HG02610 (cell line): ENCODE measurements at regions not wholly inside any gene's neighbourhood (a gene's known extent, or its start where the extent isn't known, plus 50 kb on each side); places are given as distances from the start of the nearest gene placed in this dataset.
"Not testable (repeated sequence)": the region's sequence is repeated elsewhere in the genome, so short reads cannot be mapped to it uniquely, and the experiment has no call there.

Source experiments
- ATAC-seq: cut with Tn5 transposase; IDR thresholded peaks from one replicate; pipeline ENCODE4 v1.9.1; 2021; ENCODE audit warnings: mild to moderate bottlenecking, moderate library complexity; ENCODE audit not compliant: unreplicated experiment

DNA sequence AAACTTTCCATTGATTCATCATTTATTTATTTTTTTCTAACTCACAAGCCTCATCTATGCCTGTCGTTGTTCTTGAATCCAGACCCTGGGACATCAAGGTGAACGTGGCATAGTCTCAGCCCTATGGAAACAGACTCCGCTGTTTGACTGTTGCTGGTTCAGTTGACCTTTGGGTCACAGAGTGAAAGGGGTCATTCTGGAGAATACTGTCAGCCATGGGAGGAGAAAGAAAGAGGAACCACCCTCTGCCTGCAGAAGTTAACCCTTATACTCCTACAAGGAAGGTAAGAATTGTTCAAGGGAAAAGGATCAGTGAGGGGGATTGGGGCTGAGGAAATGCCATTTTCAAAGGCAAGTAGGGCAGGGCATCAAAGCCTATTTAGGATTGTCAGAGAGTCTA lies 387.6 kb upstream of the MAF start:
- ATAC-seq = no peak

DNA sequence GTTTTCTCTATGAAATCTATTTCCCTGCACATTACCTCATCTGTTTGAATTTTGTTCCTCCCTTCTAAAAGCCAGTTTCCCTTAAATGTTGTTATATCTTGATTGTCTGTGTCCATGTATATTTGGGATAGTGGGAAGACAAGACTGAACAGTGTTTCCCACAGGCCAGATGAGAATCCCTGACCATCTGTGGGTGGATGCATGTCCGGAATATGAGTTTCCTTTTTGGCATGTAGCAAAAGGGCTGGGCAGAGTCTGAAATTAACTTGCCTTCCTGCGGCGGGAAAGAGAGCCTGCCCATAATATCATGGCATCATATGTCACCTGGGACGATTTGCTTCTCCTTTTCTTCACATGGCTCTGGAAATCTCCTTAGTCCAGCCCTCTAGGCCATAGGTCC lies 385.8 kb upstream of the MAF start:
- ATAC-seq = no peak

- ATAC-seq = no peak
Measured at GRCh38 chr16:79985606-79986005, 385.1 kb upstream of the MAF start.

- ATAC-seq = not testable (repeated sequence)
Measured at GRCh38 chr16:79984149-79984548, 383.6 kb upstream of the MAF start.

DNA sequence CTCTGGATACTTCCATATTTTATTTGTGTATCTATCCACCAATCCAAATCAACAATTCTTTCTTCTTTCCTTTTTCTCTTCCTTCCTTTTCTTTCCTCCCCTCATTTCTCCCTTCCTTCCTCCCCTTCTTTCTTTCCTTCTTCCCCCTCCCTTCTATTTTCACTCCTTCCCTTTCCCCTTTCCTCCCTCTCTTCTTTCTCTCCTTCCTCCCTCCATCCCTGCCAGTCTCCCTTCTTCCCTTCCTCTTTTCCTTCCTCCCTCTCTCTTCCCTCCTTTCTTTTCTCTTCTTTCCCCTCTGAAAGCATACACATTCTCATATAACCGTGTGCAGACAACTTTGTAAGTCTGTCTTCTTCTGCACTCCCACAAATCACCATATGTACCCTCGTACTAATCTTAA lies 382.3 kb upstream of the MAF start:
- no peak for ATAC-seq

DNA sequence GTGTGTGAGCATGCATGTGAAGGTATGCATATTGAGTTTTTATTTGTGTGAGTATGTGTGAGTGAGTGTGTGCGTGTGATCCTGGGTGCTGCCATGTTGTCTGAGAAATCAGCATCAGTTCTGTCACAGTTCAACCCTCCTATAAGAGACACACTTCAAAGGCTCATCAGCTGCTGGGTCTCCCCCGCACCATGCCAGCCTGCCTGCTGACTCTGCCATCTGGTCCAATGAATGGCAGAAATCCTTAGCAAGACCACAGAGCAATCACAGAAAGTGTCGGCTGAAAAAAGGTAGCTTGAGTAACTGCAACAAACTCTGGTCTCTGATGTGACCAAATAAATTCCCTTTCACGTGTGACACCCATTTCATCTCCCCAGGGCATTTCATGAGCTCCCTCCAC lies 381.8 kb upstream of the MAF start:
- ATAC-seq = no peak

DNA sequence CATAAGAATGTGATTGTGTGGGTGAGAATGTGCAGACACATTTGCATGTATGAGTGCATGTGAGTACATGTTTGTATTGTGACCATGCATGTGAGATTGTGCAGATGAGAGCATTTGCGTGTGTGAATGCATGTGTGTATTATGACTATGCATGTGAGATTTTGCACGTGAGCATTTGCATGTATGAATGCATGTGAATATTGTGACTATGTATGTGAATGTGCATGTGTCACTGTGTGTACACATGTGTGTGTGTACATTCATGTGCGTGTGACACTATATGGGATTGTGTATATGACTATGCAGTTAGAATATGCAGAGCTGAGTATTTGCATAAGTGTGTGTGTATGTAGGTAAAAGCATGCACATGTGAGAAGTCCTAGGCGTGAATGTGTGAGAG lies 381.3 kb upstream of the MAF start:
- ATAC-seq = no peak

DNA sequence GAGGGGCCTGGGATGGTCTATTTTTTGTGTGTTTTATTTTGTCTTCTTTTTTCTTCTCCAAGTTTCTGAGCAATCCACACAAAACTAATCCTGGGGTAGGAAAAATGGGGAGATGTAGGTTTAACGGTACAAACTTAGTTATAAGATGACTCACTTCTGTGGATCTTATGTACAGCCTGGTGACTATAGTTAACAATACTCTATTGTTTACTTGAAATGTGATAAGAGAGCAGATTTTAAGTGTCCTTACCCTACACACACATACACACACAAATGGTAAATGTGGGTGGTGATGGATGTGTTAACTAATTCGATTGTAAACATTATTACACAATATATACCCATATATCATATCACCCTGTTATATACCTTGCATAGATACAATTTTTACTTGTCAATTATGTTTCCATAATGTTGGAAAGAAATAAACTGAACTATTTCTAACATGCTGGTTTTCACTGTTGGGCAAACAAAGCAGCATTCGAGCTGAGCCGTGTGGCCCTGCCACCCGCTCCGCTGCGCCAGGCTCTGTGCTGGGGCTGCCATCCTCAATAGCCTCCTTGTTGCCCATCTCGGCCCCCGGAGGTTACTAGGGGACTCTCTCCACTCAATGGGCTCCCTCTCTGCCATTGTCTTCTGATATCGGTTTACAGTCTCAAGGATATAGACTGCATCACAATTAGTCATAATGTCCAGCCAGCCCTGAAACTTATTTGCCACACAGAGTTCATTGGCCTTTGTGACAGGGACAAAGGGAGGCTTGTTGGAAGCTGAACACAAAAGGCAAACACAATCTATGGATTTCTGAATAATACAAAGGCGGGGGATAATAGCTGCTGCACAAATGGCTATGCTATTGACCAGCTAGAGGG lies 380.3 kb upstream of the MAF start:
- no peak for ATAC-seq

DNA sequence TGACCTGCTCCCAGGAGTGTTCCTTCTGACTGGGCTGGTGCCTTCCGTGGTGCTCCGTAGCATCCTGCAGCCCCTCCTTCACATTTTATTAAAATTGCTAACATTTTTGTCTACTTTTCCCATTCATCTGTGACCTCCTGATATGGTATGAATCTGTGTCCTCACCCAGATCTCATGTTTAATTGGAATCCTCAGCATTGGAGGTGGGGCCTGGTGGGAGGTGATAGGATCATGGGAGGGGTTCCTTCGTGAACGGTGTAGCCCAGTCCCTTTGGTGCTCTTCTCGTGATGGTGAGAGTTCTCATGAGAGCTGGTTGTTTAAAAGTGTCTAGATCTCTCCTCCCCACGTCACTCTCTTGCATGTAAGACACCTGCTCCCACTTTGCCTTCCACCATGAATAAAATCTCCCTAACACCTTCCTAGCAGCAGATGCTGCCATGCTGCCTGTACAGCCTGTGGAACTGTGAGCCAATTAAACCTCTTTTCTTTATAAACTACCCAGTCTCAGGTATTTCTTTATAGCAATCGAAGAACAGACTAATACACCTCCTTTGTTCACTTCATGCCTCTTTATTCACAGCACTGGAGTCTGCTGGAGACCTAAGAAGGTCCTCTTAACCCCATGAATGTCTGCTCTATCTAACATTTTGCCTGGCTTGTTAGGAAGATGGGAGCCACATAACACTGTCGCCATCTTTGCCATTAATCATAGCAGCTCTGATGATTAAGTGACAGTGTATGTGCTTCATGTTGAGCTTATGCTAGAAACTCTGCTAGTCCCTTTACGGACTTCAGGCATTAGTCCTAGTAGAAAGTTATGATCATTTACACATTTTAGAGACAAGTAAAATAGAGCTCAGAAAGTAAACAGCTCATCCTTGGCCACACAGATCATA lies 377.7 kb upstream of the MAF start:
- ATAC-seq = no peak

DNA sequence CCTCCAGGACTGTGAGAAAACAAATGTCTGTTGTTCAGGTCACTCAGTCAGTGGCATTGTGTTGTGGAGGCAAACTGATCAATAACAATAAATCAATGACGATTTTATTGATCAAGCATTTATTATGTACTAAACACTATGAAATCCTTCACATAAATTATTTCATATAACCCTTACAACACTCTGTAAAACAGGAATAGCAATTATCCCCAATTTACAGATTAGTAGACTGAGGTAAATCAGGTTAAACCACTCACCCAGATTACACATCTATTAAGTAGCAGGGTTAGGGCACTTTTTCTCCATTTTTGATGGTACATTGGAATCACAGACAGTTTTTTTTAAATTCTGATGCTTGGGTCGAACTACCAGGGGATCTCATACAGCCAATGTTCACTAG lies 372.8 kb upstream of the MAF start:
- no peak for ATAC-seq

DNA sequence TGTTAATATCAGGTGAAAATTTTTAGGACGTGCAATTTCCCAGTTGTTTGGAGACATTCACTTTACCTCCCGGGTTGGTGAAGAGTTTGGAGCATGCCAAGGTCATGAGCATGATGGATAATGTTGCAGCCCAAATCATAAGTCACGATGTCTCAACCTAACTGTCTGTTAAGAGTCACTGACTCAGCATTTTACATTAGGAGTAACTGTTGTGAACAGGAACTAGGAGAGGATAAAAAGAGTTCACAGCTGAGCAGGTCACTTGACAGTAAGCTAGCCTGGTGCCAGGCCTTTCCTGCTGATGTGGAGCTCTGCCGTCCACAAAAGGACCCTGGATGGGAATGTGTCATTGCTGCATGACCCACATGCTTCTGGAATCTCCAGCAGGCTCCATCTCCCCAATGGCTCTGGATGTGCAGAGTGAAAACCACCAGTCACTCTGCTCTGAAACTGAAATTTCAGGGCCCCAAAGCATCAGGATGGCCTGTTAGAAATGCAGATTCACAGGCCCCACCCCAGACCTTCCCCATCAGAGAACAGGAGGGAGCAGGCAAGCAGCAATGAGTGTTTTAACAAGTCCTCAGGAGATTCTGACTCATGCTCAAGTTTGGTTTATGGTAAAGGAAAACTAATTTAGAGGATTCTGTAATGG lies 371.6 kb upstream of the MAF start:
- no peak for ATAC-seq

DNA sequence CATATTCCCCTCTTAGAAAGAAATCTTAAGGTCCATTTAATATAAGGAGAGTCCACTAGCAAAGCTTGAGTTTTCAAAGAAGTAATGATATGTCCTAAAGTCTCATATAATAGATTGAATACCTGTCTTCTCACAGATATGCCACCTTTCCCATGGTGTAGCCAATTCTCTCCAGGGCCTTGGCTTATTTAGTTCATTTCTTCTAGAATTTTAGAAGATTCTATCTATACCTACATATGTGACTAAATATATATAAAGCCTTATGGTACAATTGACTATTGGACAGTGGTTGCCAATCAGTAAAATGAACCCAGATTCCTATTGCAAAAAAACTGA lies 370.7 kb upstream of the MAF start:
- ATAC-seq = no peak

DNA sequence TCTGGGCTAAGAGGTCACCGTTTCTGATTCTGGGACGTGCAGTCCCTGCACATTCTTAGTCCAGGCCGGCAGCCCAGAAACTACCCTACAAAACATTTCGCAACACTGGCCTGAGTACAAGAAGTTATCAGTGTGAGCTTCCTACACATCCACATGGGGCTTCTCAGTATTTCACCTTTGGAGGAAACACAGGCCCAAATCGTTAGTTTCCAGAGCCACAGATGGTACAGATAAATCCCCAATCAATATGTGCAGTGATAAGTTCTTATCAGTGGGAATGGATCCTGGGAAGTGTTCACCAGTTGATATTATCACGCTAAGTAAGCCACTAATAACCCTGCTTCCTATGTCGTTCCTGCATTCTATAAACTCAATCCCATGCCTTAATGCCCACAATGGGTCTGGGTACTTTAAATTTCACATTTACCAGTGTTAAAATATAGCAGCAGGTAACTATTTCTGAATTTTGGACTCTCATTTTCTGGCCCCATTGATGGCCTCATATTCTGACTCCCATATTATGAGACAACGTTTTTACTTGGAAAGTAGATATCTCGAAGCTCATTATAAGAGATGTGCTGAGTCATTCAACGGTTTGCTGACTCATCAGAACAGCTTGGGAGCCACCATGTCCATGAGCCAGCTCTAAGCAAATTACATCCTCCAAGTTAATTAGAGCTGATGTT lies 370.2 kb upstream of the MAF start:
- no peak for ATAC-seq

DNA sequence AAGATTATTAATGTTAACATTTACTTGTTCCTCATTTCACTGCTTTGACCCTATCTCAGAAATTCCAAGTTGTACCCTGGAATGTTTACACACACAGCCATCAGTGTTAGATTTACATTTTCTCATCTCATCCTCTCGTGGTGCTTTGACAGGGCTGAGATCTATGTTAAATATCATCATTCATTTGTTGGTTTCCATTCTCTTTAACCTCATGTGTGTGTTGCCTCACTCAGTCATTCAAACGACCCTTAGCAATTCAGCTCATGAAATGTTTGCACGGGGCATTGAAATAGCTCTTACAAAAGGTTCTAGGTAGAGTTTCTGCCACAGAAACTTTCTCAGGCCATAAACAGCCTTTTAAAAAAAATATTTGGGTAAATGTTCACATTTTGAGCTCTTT lies 369.6 kb upstream of the MAF start:
- ATAC-seq = no peak

GRCh38 chr16:79969458-79969857 lies 368.9 kb upstream of the MAF start:
- ATAC-seq = no peak

DNA sequence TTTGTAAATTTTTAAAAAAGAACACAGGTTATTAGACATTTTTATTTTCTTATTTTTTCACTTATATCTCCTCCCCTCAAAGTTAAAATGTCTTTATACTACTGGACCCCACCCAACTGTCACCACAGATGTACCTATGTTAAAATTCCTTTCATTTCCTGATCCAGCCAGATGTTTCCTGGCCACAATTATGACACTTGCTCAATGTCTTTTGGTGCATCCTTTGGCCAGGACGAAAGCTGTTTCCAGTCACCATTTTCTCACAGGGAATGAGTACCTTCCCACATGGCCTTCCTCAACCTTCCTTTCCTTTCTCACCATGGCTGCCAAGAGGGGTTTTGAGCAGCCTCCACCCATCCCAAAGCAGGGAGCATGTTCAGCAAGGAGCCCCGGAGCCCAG lies 365.7 kb upstream of the MAF start:
- no peak for ATAC-seq

- ATAC-seq = no peak
Measured at GRCh38 chr16:79965718-79966117, 365.2 kb upstream of the MAF start.

DNA sequence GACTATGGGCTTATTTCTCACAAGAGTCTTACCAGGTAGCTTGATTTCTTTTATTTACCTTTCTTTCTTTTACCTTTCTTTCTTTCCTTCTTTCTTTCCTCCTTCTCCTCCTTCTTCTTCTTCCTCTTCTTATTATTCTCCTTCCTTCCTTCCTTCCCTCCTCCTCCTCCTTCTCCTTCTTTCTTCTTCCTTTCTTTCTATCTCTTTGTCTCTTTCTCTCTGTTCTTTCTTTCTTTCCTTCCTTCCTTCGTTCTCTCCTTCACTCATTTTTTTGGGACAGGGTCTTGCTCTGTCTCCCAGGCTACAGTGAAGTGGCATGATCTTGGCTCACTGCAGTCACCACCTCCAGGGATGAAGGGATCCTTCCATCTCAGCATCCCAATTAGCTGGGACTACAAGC lies 363.6 kb upstream of the MAF start:
- ATAC-seq = no peak

DNA sequence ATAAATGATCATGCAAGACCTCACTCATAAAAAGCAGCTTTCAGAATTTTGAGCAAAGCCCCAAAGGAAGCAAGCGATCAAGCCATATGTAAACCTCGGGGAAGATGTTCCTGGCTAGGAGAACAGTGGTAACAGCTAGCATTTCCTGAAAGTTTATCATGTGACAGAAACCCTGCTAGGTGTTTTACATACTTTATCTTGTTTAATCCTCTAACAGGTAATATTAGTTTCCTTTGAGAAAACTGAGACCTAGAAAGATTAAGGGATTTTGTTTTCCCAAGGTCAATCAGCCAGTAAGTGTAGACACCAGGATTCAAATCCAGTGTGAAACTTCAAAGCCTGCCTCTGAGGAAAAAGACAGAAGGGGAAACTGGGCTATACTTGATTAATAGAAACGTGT lies 362.4 kb upstream of the MAF start:
- no peak for ATAC-seq

DNA sequence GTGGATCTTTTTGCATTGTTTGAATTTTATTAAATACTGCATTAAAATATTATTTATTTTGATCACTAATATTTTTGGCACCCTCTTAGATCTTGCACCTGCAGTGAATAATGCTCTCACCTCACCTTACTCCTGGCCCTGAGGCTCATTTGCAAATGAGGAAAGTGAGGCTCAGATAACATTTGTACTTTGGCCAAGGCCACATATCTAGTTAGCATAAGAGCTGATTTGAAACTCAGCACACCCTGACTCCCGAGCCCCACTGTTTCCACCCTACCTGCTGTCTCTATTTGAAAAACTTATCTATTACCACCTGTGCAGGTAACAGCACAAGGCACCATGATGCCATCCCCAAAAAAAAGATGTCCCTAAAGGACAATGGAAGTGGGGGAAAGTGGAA lies 358.7 kb upstream of the MAF start:
- no peak for ATAC-seq
